ENCODE measurements at regions not wholly inside any gene's neighbourhood (a gene's known extent, or its start where the extent isn't known, plus 50 kb on each side); places are given as distances from the start of the nearest gene placed in this dataset.

DNA sequence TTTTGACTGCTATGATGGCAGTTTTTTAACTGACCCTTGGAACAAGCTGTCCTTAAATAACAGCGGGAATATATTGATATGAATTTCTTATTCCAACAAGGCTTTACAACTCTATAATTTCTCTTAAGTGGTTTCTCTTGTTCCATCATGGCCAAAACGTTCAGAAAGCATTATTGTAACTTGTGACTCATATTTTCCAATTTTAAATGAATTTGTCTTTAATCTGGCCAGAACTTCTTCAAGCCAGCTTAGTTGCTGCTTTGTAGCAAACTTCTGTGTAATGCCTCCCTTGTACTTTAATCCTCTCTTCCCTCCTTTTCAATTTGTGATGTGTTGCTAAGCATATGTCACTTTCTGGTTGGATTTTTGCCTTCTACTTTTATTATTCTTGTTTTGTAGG is 271.9 kb downstream of the KIF20B start:
- TF ChIP-seq, protein P1, sequence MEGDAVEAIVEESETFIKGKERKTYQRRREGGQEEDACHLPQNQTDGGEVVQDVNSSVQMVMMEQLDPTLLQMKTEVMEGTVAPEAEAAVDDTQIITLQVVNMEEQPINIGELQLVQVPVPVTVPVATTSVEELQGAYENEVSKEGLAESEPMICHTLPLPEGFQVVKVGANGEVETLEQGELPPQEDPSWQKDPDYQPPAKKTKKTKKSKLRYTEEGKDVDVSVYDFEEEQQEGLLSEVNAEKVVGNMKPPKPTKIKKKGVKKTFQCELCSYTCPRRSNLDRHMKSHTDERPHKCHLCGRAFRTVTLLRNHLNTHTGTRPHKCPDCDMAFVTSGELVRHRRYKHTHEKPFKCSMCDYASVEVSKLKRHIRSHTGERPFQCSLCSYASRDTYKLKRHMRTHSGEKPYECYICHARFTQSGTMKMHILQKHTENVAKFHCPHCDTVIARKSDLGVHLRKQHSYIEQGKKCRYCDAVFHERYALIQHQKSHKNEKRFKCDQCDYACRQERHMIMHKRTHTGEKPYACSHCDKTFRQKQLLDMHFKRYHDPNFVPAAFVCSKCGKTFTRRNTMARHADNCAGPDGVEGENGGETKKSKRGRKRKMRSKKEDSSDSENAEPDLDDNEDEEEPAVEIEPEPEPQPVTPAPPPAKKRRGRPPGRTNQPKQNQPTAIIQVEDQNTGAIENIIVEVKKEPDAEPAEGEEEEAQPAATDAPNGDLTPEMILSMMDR (conservative IDR thresholded peaks at IDR 0.05; ENCODE audit: low read depth, low read length): no peak
- TF ChIP-seq EZH2phosphoT487 (IDR thresholded peaks at IDR 0.05; ENCODE audit: borderline replicate concordance, low read length): no peak
